Dermis blood vessel endothelial cell (primary cell): ENCODE measurements at regions not wholly inside any gene's neighbourhood (a gene's known extent, or its start where the extent isn't known, plus 50 kb on each side); places are given as distances from the start of the nearest gene placed in this dataset.
"Not testable (repeated sequence)": the region's sequence is repeated elsewhere in the genome, so short reads cannot be mapped to it uniquely, and the experiment has no call there.

Experiments
- DNase-seq: peaks from one replicate; pipeline ENCODE4 v3.0.0; 2010

DNA sequence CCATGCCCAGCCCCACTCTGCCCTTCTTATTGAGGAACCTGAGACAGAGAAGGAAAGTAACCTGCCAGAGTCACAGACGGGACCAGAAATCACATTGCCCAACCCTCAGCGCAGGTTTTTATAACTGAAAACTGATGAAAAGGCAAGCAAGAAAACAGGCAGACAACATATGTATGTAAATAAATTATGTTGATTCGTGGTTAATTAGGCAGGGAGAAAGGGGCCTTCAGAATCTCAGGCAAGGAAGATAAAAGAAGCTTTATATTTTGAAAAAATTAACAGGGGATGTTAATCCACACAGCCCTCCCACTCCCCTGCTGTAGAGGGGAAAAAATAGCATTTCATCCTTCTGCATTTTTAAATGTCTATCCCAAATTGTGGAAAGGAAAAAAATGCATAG, 378.5 kb downstream of the PIK3C3 start:
- no peak for DNase-seq

DNA sequence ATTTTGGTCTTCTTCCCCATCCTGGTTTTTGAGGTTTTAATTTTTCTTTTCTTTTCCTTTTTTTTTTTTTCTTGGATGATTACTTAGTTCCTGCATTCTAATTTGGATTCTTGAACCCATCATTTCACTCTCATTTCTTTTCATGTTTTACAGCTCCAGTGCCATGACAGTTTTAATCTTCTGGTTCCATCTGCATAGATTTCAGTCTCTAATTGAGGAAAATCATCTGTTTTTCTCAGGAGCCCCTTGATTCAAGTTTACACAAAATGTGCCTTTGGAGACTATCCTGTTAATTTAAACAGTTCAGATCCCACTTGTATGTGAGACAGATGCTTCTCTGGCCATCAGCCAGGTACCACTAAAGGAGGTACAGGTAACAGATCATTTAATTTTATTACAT, 379.9 kb downstream of the PIK3C3 start:
- no peak for DNase-seq

DNA sequence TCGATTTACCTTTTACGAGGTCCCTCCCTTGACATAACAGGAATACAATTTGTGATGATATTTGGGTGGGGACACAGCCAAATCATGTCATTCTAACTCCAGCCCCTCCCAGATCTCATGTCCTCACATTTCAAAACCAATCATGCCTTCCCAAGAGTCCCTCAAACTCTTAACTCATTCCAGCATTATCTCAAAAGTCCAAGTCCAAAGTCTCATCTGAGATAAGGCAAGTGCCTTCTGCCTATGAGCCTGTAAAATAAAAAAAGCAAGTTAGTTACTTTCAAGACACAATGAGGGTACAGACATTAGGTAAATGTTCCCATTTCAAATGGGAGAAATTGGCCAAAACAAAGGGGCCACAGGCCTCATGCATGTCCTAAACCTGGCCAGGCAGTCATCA, 381.1 kb downstream of the PIK3C3 start:
- no peak for DNase-seq

DNA sequence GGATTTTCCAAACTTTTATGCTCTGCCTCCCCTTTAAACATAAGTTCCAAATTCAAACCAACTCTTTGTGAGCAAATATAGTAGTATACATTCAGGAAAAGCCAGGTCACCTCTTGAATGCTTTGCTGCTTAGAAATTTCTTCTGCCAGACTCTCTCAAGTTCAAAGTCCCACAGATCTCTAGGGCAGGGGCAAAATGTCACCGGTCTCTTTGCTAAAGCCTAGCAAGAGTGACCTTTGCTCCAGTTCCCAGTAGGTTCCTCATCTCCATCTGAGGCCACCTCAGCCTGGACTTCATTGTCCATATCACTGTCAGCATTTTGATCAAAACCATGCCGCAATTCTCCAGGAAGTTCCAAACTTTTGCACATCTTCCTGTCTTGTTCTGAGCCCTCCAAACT, 382.3 kb downstream of the PIK3C3 start:
- not testable (repeated sequence) for DNase-seq

DNA sequence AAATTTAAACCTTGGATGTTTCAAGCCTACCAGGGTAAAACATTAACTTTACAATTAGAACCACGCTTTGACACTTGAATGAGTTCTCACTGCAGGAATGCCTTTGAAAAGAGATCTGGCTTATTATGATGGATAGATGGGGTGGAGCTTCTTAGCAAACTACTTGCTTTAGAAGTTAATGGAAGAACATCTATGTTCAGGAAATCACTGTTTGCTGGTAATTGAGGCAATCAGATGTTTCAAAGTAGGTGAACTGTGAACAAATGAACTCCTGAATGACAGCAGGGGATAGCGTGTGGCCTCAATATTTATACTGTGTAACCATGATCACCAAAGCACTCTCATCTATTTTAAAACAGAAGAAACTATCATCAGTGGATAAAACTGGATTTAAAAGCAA, 383.6 kb downstream of the PIK3C3 start:
- no peak for DNase-seq

DNA sequence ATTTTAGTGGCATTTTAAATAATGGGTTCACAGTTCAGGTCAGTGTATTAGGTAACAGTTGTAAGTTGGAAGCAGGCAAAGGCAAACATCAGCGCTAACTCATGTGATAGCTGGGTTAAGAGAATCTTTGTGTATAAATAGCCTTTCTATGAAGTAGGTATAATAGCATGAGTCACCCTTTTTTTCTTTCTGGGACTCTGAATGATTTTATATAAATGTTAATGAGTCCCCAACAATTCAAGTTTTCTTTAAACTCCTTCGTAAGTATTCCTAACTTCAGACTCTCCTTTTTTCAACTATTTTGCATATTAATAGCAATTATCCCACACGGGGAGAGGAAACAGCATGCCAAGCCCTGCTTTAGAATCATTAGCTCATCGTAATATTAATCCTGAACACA, 384.3 kb downstream of the PIK3C3 start:
- no peak for DNase-seq

DNA sequence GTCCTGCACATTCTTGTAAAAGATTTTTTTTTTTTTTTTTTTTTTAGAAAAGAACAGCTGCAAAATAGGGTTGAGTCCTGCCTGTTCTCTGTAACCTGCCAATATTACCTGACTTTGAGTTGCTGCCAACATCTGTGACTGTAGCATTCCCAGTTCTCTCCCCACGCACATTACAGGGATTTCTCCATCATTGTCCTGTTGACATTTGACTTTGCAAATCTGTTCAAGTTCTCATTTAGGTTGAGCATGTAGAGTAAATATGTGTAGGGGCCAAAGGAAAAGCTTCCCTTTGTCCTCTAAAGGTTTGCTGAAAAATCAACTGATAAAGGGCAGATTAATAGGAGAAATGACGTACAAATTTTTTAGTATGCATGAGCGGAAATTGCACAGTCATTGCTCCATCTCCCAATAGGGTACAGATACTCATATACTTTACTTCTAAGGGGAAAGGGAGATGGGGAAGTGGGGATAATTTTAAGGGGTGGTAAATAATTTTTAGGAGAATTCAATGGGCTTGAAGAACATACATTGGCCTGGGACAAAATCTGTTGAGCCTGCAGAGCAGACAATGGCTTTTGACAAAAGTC, 385.5 kb downstream of the PIK3C3 start:
- DNase-seq, result no peak

DNA sequence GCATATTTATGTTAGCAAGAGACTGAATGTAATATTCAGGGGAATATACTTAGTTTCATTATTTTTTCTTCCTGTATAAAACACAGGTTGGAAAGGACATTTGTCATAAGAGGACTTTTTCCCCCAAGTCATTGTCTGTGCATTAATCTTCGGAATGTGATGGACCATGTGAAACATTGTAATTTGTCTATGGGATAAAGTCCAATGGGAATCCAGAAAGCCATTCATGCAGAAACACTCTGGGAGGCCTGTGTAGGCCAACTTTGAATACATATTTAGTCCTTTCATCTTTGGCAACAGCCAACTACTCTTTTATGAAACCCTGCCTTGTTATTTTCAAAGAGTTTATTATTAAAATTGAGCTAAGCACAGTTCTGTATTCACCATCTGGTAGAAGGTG, 386.4 kb downstream of the PIK3C3 start:
- no peak for DNase-seq

DNA sequence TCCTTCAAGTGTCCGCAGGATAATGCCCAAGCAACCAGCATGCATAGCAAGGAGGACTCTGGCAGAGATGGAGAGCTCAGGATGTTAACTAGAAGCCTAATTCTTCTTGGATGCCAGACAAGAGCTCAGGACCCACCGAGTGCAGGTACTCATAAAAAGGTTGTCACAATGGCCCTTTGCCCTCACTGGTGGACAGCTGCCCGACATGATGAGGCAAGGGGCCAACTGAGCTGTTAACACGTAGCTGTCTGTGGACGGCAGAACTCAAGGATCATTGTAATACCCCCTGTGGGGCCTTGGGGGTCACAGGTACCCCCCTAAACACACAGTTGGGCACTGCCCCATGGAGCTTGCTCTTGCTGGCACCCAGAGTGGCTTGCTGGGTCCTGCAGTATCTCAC, 393.7 kb downstream of the PIK3C3 start:
- DNase-seq, result no peak

DNA sequence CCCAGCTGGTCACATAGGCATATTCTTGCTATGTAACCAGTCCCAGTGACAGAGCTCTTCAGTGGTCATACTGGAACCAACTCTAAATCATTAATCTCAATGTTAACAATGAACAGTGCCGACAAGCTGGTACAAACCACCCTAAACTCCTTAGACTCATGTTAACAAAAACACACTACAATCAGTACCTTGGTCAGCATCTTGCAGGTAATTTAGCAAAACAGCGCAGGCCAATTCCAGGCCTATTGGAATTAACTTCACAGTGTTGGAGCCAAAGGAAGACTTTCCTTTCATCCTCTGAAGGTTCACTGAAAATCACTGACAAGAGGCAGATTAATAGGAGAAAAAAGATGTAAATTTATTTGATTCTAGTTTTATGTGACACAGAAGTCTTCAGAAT, 396.4 kb downstream of the PIK3C3 start:
- no peak for DNase-seq

DNA sequence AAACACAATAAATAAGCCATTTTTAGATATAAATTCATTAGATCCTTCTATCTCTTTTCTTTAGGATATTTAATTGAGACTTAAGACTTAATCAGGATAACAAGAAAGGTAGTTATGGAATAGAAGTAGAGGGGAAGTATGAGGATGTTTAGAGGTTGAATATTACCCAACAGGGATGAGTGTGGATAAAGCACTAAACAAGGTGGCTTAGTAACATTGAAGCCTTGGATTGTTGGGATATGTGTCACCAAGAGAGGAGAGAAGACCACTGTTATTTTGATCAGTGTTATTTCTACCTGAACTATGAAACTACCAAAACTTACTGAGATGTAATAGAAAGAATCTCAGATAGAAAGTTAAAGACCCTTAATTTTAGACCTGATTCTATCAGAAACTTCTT, 405.7 kb downstream of the PIK3C3 start:
- DNase-seq, result no peak

DNA sequence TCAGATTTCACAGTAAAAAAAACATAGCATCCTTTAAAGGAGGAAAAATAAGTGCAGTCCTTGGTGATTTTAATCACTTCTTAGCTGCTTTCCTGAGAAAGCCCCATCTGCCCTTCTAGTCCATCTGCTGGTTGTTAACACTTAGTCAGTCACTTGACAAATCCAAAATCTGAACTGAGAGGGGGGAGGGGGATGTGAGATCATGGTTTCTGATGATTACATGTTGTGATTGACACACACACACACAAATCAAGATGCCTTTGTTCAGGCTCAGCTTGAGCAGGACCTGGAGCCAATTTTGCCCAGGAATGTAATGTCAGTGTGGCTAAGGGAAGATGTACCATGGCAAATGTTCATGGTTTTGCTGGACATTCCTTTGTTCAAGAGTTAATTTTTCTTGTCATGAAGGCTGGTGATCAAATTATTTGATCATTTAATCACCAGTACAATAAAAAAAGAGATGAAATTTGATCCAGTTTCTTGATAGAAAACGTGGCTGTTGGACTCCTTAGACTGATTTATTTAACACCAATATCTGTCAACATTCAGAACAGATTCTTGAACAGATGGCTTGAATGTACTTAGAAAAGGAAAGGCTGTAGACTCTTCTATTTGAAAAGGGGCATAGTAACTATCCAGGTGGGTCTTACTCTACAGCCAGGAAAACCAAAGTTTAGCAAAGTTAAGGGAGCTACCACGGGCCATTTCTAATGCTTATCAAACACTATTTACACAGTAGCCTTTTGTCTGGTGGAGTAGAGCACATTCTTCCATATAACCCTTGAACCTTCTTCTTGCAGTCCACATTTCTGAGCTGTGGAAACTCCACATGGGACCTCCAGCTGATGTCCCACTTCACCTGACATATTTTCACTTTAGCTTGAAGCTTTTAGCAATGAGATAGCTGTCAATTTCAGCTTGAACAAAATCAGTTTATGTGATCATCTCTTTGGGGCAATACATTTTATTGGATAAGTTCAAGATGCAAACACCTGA, 408.7 kb downstream of the PIK3C3 start:
- DNase-seq, result no peak

DNA sequence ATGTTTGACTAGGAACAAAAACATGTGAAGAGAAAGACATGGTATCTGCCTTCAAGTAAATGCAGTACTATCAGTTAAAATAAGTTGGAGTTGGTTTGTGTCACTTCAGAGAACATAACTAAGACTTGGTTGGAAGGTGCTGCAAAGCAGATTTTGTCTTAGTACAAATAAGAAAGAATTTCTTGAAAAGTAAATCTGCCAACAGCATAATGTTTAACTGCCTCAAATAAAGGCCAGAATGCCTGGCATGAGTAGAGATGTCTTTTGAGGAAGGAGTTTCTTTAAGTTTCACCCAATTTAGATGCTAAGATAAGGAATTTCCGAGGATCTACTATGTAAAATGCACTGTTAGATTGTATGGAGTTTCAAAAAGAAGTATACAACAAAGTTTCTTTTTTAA, 409.7 kb downstream of the PIK3C3 start:
- no peak for DNase-seq

DNA sequence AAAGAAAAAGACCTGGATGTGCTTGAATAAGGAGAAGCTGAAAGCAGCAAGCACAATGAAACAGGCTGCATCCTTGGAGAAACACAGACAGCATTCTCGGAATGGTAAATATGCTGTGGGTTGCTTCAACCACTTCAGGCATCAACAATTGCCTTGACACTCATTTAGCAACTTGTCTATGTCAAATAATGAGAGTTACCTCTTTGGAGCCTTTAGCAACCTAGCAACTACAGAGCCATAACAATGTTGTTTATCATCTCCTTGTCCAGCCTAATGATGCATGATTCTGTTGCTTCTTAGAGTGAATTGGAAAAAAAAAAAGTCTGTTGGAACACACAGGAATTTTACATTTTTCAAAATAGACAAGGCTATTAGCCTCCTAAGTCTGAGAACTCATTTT, 410.6 kb downstream of the PIK3C3 start:
- no peak for DNase-seq

DNA sequence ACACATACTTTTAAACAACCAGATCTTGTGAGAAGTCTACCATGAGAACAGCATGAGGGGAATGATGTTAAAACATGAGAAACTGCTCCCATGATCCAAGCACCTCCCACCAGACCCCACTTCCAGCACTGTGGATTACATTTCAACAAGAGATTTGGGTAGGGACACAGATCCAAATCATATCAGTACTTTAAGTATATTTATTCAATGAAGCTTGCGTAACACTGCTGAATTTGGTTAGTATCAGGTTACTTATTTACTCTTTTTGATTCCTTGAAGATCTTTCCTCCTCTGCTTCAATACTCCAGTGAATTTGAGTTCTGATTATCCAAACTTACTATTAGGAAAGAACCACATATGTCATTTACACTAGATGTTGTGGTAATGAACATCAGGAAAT, 418.6 kb downstream of the PIK3C3 start:
- DNase-seq, result no peak

DNA sequence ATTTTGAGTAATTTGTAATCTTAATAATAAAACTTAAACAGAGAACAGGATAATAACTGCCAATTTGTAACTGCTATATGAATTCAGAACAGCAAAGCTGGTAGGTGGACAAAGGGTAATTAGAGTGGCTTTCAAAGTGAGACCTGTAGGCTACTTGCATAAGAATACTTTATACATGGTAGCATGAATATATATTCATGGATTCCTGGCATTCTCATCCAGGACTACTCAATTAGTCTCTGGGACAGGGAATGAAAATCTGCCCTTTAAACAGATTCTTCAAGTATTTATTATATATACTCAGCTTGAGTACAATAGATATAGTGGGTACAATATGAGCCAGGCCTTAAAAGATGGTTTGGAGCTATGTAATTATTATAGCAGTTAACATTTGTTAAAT, 419.9 kb downstream of the PIK3C3 start:
- DNase-seq, result no peak

DNA sequence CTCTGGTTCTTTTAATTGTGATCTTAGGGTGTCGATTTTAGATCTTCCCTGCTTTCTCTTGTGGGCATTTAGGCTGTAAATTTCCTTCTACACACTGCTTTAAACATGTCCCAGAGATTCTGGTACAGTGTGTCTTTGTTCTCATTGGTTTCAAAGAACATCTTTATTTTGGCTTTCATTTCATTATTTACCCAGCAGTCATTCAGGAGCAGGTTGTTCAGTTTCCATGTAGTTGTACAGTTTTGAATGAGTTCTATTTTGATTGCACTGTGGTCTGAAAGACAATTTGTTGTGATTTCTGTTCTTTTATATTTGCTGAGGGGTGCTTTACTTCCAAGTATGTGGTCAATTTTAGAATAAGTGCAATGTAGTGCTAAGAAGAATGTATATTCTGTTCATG, 423.8 kb downstream of the PIK3C3 start:
- not testable (repeated sequence) for DNase-seq

DNA sequence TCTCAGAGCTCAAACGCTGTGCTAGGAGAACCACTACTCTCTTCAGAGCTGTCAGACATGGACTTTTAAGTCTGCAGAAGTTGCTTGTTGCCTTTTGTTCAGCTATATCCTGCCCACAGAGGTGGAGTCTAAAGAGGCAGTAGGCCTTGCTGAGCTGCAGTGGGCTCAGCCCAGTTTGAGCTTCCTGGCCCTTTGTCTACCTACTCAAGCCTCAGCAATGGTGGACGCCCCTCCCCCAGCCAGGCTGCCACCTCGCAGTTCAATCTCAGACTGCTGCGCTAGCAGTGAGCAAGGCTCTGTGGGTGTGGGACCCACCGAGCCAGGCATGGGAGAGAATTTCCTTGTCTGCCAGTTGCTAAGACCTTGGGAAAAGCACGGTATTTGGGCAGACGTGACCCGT, 426.2 kb downstream of the PIK3C3 start:
- DNase-seq, result not testable (repeated sequence)

DNA sequence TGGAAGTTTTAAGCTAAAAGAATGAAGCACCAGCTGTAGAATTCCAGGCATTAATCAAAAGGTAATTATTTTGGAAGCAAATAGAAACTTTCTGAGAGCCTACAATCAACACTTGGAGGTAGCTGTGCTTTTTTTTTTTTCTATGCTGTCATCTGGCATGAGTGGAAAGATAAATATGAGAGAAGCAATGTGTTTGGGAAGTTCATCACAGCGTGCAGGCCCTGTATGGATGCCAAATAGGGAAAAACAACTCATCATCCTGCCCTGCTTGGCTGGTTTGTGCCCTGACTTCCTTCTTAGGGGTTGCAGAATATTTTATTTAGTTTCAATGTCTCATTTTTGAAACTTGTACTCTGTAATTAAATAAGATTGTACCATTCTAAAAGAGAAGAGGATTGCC, 437.4 kb downstream of the PIK3C3 start:
- no peak for DNase-seq

DNA sequence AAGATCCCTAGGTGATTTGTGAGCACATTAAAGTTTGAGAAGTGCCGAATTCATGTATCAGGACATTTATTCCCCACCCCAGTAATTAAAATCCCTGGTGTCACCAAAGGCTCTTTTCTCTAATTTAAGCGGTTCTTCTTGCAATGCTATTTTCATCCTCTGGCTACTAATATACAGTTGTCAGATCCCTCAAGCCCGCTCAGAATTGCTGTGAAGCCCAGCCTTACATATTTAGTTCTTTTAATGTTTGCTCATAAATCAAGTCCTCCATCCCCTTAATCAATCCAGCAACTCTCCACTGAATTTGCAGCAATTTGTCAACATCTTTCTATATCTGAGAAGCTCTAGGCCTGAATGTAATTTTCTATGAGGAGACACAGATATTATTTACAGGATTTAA, 437.9 kb downstream of the PIK3C3 start:
- no peak for DNase-seq

DNA sequence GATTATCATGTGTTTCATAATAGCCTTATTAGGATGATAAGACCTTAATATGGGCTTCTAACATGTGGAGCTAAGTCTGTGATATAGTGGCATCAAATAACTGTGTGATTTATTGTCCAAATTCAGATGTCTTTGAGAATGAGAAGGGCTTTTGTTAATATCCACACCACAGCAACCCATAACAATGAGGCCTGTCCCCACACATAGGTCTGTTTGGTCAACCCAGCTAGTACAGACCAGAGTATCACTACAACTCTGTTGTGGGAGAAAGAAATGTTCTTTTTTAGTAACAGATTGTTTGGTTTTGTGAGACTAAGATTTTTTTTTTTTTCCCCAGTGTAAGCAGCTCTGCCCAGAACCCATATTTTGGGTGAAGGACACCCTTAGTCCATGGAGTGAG, 439.2 kb downstream of the PIK3C3 start:
- DNase-seq, result no peak

DNA sequence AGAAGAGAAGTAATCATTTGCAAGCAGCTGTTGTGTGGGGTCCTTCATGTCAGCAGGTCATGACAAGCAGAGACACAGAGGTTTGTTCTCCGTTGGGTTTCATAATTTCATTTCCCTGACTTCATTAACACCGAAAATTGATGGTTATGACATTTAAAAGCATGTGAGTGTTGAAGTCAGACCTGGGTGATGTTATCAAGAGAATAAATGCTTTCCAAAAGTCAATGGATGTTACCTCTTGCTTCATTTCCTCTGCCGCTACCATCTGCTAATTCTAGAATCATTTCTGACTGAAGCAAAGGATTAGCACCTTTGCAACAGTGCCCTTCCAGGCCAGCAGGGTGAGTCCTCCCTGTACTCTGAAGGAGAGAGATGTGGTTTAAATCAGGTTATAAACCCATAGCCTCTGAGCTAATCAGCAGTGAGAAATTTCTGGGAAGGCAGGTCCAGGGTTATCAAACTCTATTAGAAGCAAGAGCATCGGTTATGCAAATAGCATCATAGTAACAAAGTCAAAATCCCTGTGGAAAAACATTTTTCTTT, 446.2 kb downstream of the PIK3C3 start:
- DNase-seq, result no peak

DNA sequence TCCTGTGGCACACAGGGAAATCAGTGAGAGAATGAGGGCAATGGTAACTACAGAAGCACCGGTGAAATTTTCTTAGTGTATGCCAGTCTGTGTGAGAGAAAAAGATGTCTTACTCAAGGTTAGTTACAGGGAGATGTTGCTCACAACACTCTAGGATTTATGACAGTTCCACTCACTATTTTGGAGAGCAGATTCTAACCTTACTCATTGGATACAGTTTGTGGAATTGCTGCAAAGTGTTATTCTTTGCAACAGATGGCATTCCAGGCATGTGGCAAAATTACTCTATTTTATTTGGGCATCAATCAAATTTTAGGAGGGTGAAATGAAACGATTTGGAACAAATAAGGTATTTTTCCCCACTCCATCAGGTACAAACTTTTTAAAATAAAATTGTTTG, 449.1 kb downstream of the PIK3C3 start:
- no peak for DNase-seq

DNA sequence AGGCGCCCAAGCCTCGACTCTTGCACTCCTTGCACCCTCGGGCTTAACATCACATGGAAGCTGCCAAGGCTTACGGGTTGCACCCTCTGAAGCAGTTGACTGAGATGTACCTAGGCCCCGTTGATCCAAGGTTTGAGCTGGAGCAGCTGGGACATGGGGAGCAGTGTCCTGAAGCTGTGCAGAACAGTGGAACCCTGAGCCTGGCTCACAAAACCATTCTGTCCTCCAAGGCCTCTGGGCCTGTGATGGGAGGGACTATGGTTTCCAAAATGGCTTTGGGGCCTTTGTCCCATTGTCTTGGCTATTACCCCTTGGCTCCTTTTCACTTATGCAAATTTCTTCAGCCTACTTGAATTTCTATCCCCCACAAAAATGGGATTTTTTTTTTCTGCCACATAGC, 454.0 kb downstream of the PIK3C3 start:
- no peak for DNase-seq
